Right atrium auricular region (tissue), 2 donors: ENCODE measurements at regions not wholly inside any gene's neighbourhood (a gene's known extent, or its start where the extent isn't known, plus 50 kb on each side); places are given as distances from the start of the nearest gene placed in this dataset.

Source experiments
- DNase-seq: peaks from one replicate; pipeline ENCODE4 v3.0.0-alpha.2; 2019; ENCODE audit warnings: low spot score
- H3K27ac ChIP-seq, 2 donors: fragments of 200-600 bp; sonication (generic); 1 replicate in 1 of 2; 2 replicates in 1 of 2; pipeline ENCODE4 v1.5.1; 2016 to 2019
- H3K27me3 ChIP-seq, 2 donors: fragments of 200-600 bp; sonication (generic); one replicate each; pipeline versions ENCODE4 v1.5.1 to v1.6.0; 2017 to 2019
- H3K36me3 ChIP-seq: fragments of 200-600 bp; sonication (generic); one replicate; pipeline ENCODE4 v1.5.1; 2016
- H3K4me1 ChIP-seq, 2 donors: fragments of 200-600 bp; sonication (generic); one replicate each; pipeline versions ENCODE4 v1.5.1 to v1.6.0; 2017 to 2019
- H3K4me3 ChIP-seq, 2 donors: fragments of 200-600 bp; sonication (generic); 1 replicate in 1 of 2; 2 replicates in 1 of 2; pipeline ENCODE4 v1.5.1; 2017 to 2019; ENCODE audit warnings: mild to moderate bottlenecking in 1 of 2, moderate library complexity in 1 of 2
- H3K9me3 ChIP-seq, 2 donors: fragments of 200-600 bp; sonication (generic); one replicate each; pipeline ENCODE4 v1.5.1; 2019
- CTCF ChIP-seq, 2 donors: fragments of 200-600 bp; sonication (generic); IDR thresholded peaks; one replicate each; pipeline ENCODE4 v1.5.1; 2019; ENCODE audit warnings: antibody characterized with exemption in 2 of 2

- no peaks in the 10 kb centered on the region for H3K36me3 ChIP-seq
- no peak for TF ChIP-seq CTCF (IDR thresholded peaks at IDR 0.05)
- no peak overlapping the region for H3K27ac ChIP-seq
- DNase-seq: no peak
- H3K27me3 ChIP-seq: no peaks in the 10 kb centered on the region
- H3K4me1 ChIP-seq: peaks cover 0 to 7% of the 10 kb centered on the region in 2 donors
- no peak overlapping the region for H3K4me3 ChIP-seq
- no peaks in the 10 kb centered on the region for H3K9me3 ChIP-seq
These were observed 638.3 kb upstream of the TBX3 start for GRCh38 chr12:115322275-115322674.

- no peak overlapping the region for H3K4me3 ChIP-seq
- no peak overlapping the region for H3K27ac ChIP-seq
- H3K4me1 ChIP-seq: peaks cover 0 to 7% of the 10 kb centered on the region in 2 donors
- TF ChIP-seq CTCF (IDR thresholded peaks at IDR 0.05): no peak
- DNase-seq: no peak
- no peaks in the 10 kb centered on the region for H3K9me3 ChIP-seq
- H3K27me3 ChIP-seq: no peaks in the 10 kb centered on the region
- H3K36me3 ChIP-seq: no peaks in the 10 kb centered on the region
These were observed 637.0 kb upstream of the TBX3 start for GRCh38 chr12:115320967-115321366.

GRCh38 chr12:115320451-115320850, 636.5 kb upstream of the TBX3 start:
- Histone ChIP-seq H3K4me1 (peaks cover 0 to 7% of the 10 kb centered on the region in 2 donors), H3K27ac (no peak overlapping the region), H3K4me3 (no peak overlapping the region), H3K36me3 (no peaks in the 10 kb centered on the region), H3K27me3 (no peaks in the 10 kb centered on the region), H3K9me3 (no peaks in the 10 kb centered on the region)
- TF ChIP-seq CTCF (IDR thresholded peaks at IDR 0.05): no peak
- no peak for DNase-seq

- Histone ChIP-seq H3K36me3 (no peaks in the 10 kb centered on the region), H3K4me1 (peaks cover 0 to 7% of the 10 kb centered on the region in 2 donors), H3K9me3 (no peaks in the 10 kb centered on the region), H3K27ac (no peak overlapping the region), H3K4me3 (no peak overlapping the region), H3K27me3 (no peaks in the 10 kb centered on the region)
- no peak for TF ChIP-seq CTCF (IDR thresholded peaks at IDR 0.05)
- no peak for DNase-seq
These were observed 635.6 kb upstream of the TBX3 start for GRCh38 chr12:115319446-115320040.

- H3K4me3 ChIP-seq: no peak overlapping the region
- H3K27ac ChIP-seq: no peak overlapping the region
- no peaks in the 10 kb centered on the region for H3K4me1 ChIP-seq
- H3K36me3 ChIP-seq: no peaks in the 10 kb centered on the region
- no peaks in the 10 kb centered on the region for H3K9me3 ChIP-seq
- DNase-seq: no peak
- no peaks in the 10 kb centered on the region for H3K27me3 ChIP-seq
- TF ChIP-seq CTCF (IDR thresholded peaks at IDR 0.05): no peak
These were observed 630.0 kb upstream of the TBX3 start for GRCh38 chr12:115313929-115314328.

GRCh38 chr12:115312901-115313300, 628.9 kb upstream of the TBX3 start:
- no peak for DNase-seq
- no peak for TF ChIP-seq CTCF (IDR thresholded peaks at IDR 0.05)
- no peaks in the 10 kb centered on the region for H3K27me3 ChIP-seq
- no peaks in the 10 kb centered on the region for H3K36me3 ChIP-seq
- no peak overlapping the region for H3K27ac ChIP-seq
- H3K4me3 ChIP-seq: no peak overlapping the region
- no peaks in the 10 kb centered on the region for H3K4me1 ChIP-seq
- no peaks in the 10 kb centered on the region for H3K9me3 ChIP-seq
